ENCODE measurements at regions not wholly inside any gene's neighbourhood (a gene's known extent, or its start where the extent isn't known, plus 50 kb on each side); places are given as distances from the start of the nearest gene placed in this dataset. TPM values are rescaled to one million over a fixed set of nuclear protein-coding genes. Genes with fewer than 3 reads are reported as not detected.

DNA sequence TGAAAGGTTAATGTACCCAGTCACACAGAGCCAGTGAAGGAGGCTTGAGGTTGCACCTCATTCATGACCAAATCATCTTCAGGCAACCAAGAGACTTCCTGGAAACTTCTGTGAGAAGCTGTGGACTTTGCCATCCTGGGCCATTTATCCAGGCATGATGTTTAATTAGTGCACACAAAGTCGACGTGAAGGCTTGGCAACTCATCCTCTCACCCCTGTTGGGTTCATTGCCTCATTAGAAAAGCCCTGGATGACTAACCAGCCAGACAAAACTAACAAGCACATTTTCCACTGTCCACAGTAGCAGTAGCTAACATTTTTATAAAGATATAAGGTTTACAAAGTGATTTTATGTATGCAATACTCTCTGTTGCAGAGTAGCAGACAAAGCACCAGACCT lies 65.7 kb upstream of the ZNF462 start:
- Histone ChIP-seq H3K79me2 (ENCODE audit: low read length) (no peaks in the 10 kb centered on the region), H3K4me2 (ENCODE audit: low read depth, low read length, poor library complexity, severe bottlenecking) (no peak overlapping the region)

GRCh38 chr9:106798016-106798799 lies 64.8 kb upstream of the ZNF462 start:
- Histone ChIP-seq H3K9ac (ENCODE audit: low read length) (no peak overlapping the region), H3K27me3 (ENCODE audit: low read length) (no peaks in the 10 kb centered on the region), H4K20me1 (ENCODE audit: insufficient read depth, low read depth, low read length) (no peaks in the 10 kb centered on the region), H3K4me3 (ENCODE audit: low read length) (no peak overlapping the region), H3K4me1 (ENCODE audit: low read length) (no peaks in the 10 kb centered on the region), H3K9me3 (ENCODE audit: low read length) (no peaks in the 10 kb centered on the region), H3K79me2 (ENCODE audit: low read length) (no peaks in the 10 kb centered on the region), H2AFZ (ENCODE audit: low read length) (no peak overlapping the region), H3K9me2 (replicated peaks; ENCODE audit: insufficient read depth, low read length) (no peaks in the 10 kb centered on the region), H3K4me2 (ENCODE audit: low read depth, low read length, poor library complexity, severe bottlenecking) (no peak overlapping the region), H3K36me3 (ENCODE audit: insufficient read depth, low read length) (no peaks in the 10 kb centered on the region), H3K27ac (ENCODE audit: low read length) (no peak overlapping the region)
- DNase-seq = no peak

More for the DNA sequence above, 65.7 kb upstream of the ZNF462 start:
- Histone ChIP-seq H3K27ac (ENCODE audit: low read length) (no peak overlapping the region), H4K20me1 (ENCODE audit: insufficient read depth, low read depth, low read length) (no peaks in the 10 kb centered on the region), H3K9me2 (replicated peaks; ENCODE audit: insufficient read depth, low read length) (no peaks in the 10 kb centered on the region), H3K36me3 (ENCODE audit: insufficient read depth, low read length) (no peaks in the 10 kb centered on the region), H3K9me3 (ENCODE audit: low read length) (no peaks in the 10 kb centered on the region), H3K4me3 (ENCODE audit: low read length) (no peak overlapping the region), H2AFZ (ENCODE audit: low read length) (no peak overlapping the region), H3K4me1 (ENCODE audit: low read length) (no peaks in the 10 kb centered on the region), H3K9ac (ENCODE audit: low read length) (no peak overlapping the region), H3K27me3 (ENCODE audit: low read length) (no peaks in the 10 kb centered on the region)
- no peak for DNase-seq

DNA sequence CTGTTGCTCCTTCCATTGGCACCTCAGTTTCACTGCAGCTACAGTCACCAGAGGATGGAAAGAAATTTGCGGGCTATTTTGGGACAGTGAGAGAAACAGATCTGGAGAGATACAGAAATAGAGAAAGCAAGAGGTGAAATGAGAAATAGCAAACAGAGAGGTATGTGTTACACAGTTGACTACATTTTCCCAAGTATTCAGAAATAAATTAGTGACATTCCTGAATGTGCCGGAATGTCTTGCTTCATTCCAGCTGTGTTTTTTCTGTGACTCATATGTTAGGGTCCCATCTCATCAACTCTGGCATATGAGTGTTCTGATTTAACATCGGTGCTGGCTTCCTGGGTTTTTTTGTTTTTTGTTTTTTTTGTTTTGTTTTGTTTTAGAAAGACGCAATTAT lies 63.8 kb upstream of the ZNF462 start:
- Histone ChIP-seq H3K9ac (ENCODE audit: low read length) (no peak overlapping the region), H3K9me3 (ENCODE audit: low read length) (no peaks in the 10 kb centered on the region), H3K79me2 (ENCODE audit: low read length) (no peaks in the 10 kb centered on the region), H4K20me1 (ENCODE audit: insufficient read depth, low read depth, low read length) (no peaks in the 10 kb centered on the region), H3K27ac (ENCODE audit: low read length) (no peak overlapping the region), H3K9me2 (replicated peaks; ENCODE audit: insufficient read depth, low read length) (no peaks in the 10 kb centered on the region), H3K27me3 (ENCODE audit: low read length) (no peaks in the 10 kb centered on the region), H2AFZ (ENCODE audit: low read length) (no peak overlapping the region), H3K36me3 (ENCODE audit: insufficient read depth, low read length) (no peaks in the 10 kb centered on the region), H3K4me2 (ENCODE audit: low read depth, low read length, poor library complexity, severe bottlenecking) (no peak overlapping the region), H3K4me3 (ENCODE audit: low read length) (no peak overlapping the region), H3K4me1 (ENCODE audit: low read length) (no peaks in the 10 kb centered on the region)
- DNase-seq = no peak

DNA sequence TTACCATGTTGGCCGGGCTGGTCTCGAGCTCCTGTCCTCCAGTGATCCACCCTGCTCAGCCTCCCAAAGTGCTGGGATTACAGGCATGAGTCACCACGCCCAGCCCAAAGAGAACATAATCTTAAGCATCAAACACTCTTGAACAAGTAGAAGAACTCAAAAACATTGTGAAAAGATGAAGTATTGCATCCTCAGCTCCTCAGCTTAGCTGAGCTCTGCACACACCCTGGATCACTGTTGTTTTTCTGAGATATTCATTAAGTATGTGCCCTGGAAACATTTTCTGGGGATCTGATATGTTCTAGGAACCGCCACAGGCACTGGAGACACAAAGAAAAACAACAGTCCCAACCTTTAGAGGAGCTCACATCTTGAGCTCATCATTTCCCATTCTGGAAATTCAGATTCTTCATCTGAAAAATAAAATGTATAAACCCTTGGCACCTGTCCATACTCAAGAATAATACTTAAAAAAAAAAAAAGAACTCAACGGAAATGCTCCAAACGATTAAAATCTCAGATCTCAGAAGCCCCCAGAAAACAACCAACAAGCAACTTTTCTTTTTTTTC lies 62.2 kb upstream of the ZNF462 start:
- no peaks in the 10 kb centered on the region for H3K9me2 ChIP-seq (replicated peaks; ENCODE audit: insufficient read depth, low read length)
- H3K27me3 ChIP-seq (ENCODE audit: low read length) = no peaks in the 10 kb centered on the region
- H2AFZ ChIP-seq (ENCODE audit: low read length) = no peak overlapping the region
- no peak overlapping the region for H3K4me2 ChIP-seq (ENCODE audit: low read depth, low read length, poor library complexity, severe bottlenecking)
- no peaks in the 10 kb centered on the region for H3K79me2 ChIP-seq (ENCODE audit: low read length)
- H3K36me3 ChIP-seq (ENCODE audit: insufficient read depth, low read length) = no peaks in the 10 kb centered on the region
- H3K9ac ChIP-seq (ENCODE audit: low read length) = no peak overlapping the region
- no peaks in the 10 kb centered on the region for H3K4me1 ChIP-seq (ENCODE audit: low read length)
- H3K27ac ChIP-seq (ENCODE audit: low read length) = no peak overlapping the region
- H3K4me3 ChIP-seq (ENCODE audit: low read length) = no peak overlapping the region
- no peaks in the 10 kb centered on the region for H4K20me1 ChIP-seq (ENCODE audit: insufficient read depth, low read depth, low read length)
- DNase-seq = no peak
- H3K9me3 ChIP-seq (ENCODE audit: low read length) = no peaks in the 10 kb centered on the region

- Histone ChIP-seq H4K20me1 (ENCODE audit: insufficient read depth, low read depth, low read length) (no peaks in the 10 kb centered on the region), H3K9ac (ENCODE audit: low read length) (no peak overlapping the region), H3K4me3 (ENCODE audit: low read length) (no peak overlapping the region), H2AFZ (ENCODE audit: low read length) (no peak overlapping the region), H3K36me3 (ENCODE audit: insufficient read depth, low read length) (no peaks in the 10 kb centered on the region), H3K27ac (ENCODE audit: low read length) (no peak overlapping the region), H3K9me2 (replicated peaks; ENCODE audit: insufficient read depth, low read length) (no peaks in the 10 kb centered on the region), H3K4me1 (ENCODE audit: low read length) (no peaks in the 10 kb centered on the region), H3K79me2 (ENCODE audit: low read length) (no peaks in the 10 kb centered on the region), H3K4me2 (ENCODE audit: low read depth, low read length, poor library complexity, severe bottlenecking) (no peak overlapping the region), H3K9me3 (ENCODE audit: low read length) (no peaks in the 10 kb centered on the region), H3K27me3 (ENCODE audit: low read length) (no peaks in the 10 kb centered on the region)
- no peak for DNase-seq
Observed at GRCh38 chr9:106801816-106802215, 61.1 kb upstream of the ZNF462 start.

Small RNAs in the stretch of these regions (small RNA-seq; reads per million reads assigned to genes)
- not detected for gene MIR8081

All from Karpas-422 (cell line).